Neural progenitor cell (in vitro differentiated cells): ENCODE measurements at regions not wholly inside any gene's neighbourhood (a gene's known extent, or its start where the extent isn't known, plus 50 kb on each side); places are given as distances from the start of the nearest gene placed in this dataset.

ENCODE experiments used
- EZH2 ChIP-seq: fragments of 200-600 bp; sonication (generic); IDR thresholded peaks from 2 replicates; pipeline ENCODE4 v1.6.1; 2017; ENCODE audit warnings: antibody characterized with exemption, mild to moderate bottlenecking, moderate library complexity
- EZH2phosphoT487 ChIP-seq: fragments of 200-600 bp; sonication (generic); IDR thresholded peaks from 2 replicates; pipeline ENCODE4 v1.6.1; 2017; ENCODE audit warnings: antibody characterized with exemption
- TF ChIP-seq, protein P1 (sequence below): fragments of 200-600 bp; sonication (generic); IDR thresholded peaks from 2 replicates; pipeline ENCODE4 v1.5.1; 2017; ENCODE audit warnings: antibody characterized with exemption, mild to moderate bottlenecking

DNA sequence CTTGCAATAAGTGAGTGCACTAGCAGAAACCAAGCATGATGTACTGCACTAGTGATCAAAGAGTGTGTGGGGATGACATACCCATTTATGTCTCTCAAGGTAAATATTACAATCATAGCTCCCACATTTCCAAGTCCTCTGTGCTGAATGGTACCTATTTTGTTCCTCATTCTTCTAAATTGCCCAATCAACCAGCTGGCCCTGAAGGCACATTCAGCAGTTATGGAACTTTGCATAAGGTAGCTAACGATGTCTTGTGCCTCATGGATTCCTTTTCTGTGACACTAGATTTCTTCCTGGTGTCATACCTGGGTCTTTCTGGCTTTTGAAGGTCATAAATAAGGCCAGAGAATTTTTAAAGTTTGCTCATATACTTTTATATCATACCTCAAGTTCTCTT, 963.0 kb downstream of the SLC4A3 start:
- TF ChIP-seq, protein P1, sequence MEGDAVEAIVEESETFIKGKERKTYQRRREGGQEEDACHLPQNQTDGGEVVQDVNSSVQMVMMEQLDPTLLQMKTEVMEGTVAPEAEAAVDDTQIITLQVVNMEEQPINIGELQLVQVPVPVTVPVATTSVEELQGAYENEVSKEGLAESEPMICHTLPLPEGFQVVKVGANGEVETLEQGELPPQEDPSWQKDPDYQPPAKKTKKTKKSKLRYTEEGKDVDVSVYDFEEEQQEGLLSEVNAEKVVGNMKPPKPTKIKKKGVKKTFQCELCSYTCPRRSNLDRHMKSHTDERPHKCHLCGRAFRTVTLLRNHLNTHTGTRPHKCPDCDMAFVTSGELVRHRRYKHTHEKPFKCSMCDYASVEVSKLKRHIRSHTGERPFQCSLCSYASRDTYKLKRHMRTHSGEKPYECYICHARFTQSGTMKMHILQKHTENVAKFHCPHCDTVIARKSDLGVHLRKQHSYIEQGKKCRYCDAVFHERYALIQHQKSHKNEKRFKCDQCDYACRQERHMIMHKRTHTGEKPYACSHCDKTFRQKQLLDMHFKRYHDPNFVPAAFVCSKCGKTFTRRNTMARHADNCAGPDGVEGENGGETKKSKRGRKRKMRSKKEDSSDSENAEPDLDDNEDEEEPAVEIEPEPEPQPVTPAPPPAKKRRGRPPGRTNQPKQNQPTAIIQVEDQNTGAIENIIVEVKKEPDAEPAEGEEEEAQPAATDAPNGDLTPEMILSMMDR: no peak
- no peak for TF ChIP-seq EZH2
- TF ChIP-seq EZH2phosphoT487: no peak
